ENCODE measurements at regions not wholly inside any gene's neighbourhood (a gene's known extent, or its start where the extent isn't known, plus 50 kb on each side); places are given as distances from the start of the nearest gene placed in this dataset.

DNA sequence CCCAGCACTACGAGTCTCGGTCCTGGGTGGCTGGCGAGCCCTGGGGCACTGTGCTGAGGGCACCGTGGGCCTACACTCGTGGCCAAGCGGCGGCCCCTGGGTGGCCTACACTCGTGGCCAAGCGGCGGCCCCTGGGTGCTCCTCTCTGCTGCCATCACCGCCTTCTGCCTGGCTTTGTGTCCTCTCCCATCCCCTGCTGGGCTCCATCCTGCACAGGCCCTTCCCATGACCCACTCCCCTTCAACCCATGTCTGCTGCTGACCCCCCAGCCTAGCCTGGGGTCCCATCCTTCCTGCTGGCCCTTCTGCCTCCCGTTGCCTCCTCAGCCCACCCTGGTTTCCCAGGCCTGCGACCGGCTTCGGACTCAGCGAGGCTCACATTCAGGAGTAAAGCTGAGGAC is 87.4 kb upstream of the CLDN5 start:
- DNase-seq = no peak
- Histone ChIP-seq H3K4me3 (no peak overlapping the region), H3K9me3 (no peaks in the 10 kb centered on the region), H3K27ac (no peak overlapping the region), H3K27me3 (replicated peaks in 1 of 7) (peaks cover 0 to 49% (median 0%) of the 10 kb centered on the region in 7 donors), H3K36me3 (no peaks in the 10 kb centered on the region), H3K4me1 (peaks cover 0 to 43% (median 13%) of the 10 kb centered on the region in 6 donors)
- 87 to 96% (median 92%) methylated on average over 8 to 16 of the region's 16 CpGs for WGBS, 5 donors
- intact Hi-C loops (cut with DNase I; ENCODE audit: low total_unique reads) = no loop called here
- no peak for TF ChIP-seq POLR2A (IDR thresholded peaks at IDR 0.05)

DNA sequence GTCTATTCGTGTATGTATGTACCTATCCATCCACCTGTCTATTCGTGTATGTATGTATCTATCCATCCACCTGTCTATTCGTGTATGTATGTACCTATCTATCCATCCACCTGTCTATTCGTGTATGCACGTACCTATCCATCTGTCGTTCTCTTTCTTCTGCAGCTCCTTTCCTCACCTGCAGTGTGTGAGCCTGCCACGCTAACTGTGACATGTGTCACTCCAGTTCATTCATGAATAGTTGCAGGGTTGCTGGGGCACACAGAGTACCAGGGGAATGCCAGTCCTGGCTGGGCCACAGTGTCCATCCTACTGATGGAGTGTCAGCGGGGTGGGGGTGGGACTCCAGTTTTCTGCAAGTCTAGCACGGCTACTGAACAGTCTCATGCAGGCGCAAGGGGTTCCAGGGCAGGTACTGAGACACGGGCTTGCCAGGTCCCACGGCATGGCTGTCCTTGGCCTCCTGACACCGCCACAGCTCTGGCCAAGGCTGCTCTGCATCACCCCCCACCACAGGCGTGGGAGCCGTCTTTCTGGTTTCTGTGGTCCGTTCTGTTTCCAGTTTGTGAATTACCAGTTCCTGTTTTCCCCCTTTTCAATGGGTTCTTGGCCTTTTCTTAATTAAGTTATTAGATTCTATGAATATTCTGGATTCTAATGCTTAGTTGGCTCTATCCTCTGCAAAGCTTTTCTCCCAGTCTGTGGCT is 88.8 kb upstream of the CLDN5 start:
- no peak for DNase-seq
- TF ChIP-seq POLR2A (IDR thresholded peaks at IDR 0.05) (no peak), CTCF (IDR thresholded peaks at IDR 0.05 in 8 of 11, conservative IDR thresholded peaks at IDR 0.05 in 3 of 11) (no peak), POLR2AphosphoS5 (IDR thresholded peaks at IDR 0.05) (no peak)
- Histone ChIP-seq H3K4me3 (no peak overlapping the region), H3K27ac (no peak overlapping the region), H3K4me1 (peaks cover 0 to 29% (median 3%) of the 10 kb centered on the region in 6 donors), H3K36me3 (no peaks in the 10 kb centered on the region), H3K27me3 (replicated peaks in 1 of 7) (peaks cover 0 to 39% (median 0%) of the 10 kb centered on the region in 7 donors), H3K9me3 (no peaks in the 10 kb centered on the region)
- 56 to 69% (median 63%) methylated on average over 15 to 16 of the region's 16 CpGs for WGBS, 5 donors
- intact Hi-C loops (cut with DNase I; ENCODE audit: low total_unique reads) = no loop called here

DNA sequence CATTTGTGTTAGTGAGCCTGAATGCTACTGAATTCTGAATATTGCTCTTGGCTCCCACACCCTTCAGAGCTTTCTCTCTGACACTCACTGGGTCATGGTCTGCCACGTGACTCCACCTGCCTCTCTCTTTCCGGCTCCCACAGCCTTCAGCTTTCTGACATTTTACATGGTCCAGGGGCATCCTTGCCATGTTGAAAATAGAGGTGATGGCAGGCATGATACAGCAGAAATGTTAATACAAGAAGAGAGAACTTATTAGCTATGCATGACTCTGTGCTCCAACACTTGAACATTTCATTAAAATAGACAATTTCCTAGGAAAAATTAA is 90.3 kb upstream of the CLDN5 start:
- Histone ChIP-seq H3K4me1 (peaks cover 0 to 35% (median 11%) of the 10 kb centered on the region in 6 donors), H3K9me3 (no peaks in the 10 kb centered on the region), H3K4me3 (no peak overlapping the region), H3K36me3 (no peaks in the 10 kb centered on the region), H3K27ac (no peak overlapping the region), H3K27me3 (replicated peaks in 1 of 7) (peaks cover 0 to 34% (median 0%) of the 10 kb centered on the region in 7 donors)
- TF ChIP-seq POLR2A (IDR thresholded peaks at IDR 0.05) (no peak), CTCF (IDR thresholded peaks at IDR 0.05 in 8 of 11, conservative IDR thresholded peaks at IDR 0.05 in 3 of 11) (no peak), POLR2AphosphoS5 (IDR thresholded peaks at IDR 0.05) (no peak)
- intact Hi-C loops (cut with DNase I; ENCODE audit: low total_unique reads) = no loop called here
- DNase-seq = no peak
- 63 to 78% (median 71%) methylated on average over 2 of the region's 2 CpGs for WGBS, 5 donors

DNA sequence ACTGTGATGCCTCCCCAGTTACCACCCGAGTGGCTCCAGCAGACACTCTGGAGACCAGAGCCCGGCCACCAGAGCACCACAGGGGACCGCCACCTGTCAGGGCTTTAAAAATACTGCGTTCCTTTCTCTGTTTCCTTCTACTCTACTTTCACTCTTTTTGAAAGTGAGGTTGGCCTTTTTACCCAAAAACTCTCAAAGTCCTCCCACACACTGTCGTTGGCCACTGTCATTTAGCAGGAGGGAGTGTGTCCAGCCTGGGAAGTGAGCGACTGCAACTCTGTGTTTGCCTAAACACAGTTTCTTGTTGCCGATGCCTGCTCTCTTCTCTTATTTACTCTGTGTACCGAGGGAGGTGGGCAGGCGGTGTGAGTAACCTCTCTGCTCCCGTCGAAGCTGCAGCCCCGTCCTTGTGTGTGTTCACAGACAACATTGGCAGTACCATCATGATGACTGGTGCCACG is 90.8 kb upstream of the CLDN5 start:
- TF ChIP-seq POLR2AphosphoS5 (IDR thresholded peaks at IDR 0.05) (no peak), CTCF (IDR thresholded peaks at IDR 0.05 in 8 of 11, conservative IDR thresholded peaks at IDR 0.05 in 3 of 11) (no peak), POLR2A (IDR thresholded peaks at IDR 0.05) (no peak)
- Histone ChIP-seq H3K27ac (no peak overlapping the region), H3K4me1 (peaks cover 0 to 39% (median 16%) of the 10 kb centered on the region in 6 donors), H3K9me3 (no peaks in the 10 kb centered on the region), H3K4me3 (no peak overlapping the region), H3K36me3 (no peaks in the 10 kb centered on the region), H3K27me3 (replicated peaks in 1 of 7) (peaks cover 0 to 30% (median 0%) of the 10 kb centered on the region in 7 donors)
- WGBS, 5 donors = 62 to 79% (median 75%) methylated on average over 13 of the region's 13 CpGs
- intact Hi-C loops (cut with DNase I; ENCODE audit: low total_unique reads) = no loop called here
- DNase-seq = no peak
